ENCODE measurements at regions not wholly inside any gene's neighbourhood (a gene's known extent, or its start where the extent isn't known, plus 50 kb on each side); places are given as distances from the start of the nearest gene placed in this dataset.

DNA sequence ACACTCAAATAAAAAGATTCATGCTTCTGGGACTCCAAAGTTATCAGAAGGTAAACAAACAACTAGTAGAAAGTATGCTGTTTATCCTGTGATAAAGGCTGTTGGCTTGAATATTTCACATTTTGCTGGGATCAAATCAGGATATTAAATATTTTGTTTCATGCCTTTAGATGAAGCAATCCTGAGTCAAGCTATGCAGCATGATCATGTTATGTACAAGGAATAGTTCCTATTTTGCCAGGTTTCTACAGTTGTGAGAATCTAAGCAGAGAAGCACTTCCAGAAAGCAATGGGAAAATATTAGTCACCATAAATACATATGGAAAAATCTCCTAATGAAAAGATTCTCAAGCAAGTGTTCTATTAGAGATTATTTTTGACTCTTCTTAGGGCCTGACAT, 262.8 kb upstream of the PCDH15 start:
- Histone ChIP-seq H3K9me3 (ENCODE audit: control insufficient read depth, insufficient read depth, low read length) (no peaks in the 10 kb centered on the region), H3K27ac (ENCODE audit: low read length) (no peak overlapping the region)
- DNase-seq (ENCODE audit: low read depth, low spot score): no peak

DNA sequence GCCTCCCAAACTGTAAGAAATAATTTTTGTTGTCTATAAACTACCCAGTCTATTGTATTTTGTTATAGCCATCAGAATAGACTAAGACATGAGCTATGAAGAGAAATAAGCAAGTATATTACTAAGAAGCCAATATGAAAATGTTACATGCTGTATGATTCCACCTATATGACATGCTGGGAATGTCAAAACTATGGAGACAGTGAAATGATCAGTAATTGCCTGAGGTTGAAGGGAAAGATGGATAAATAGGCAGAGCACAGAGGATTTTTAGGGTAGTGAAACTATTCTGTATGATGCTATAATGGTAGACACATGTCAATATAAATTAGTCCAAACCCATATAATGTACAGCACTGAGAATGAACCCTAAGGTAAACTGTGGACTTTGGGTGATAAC, 261.3 kb upstream of the PCDH15 start:
- no peak overlapping the region for H3K27ac ChIP-seq (ENCODE audit: low read length)
- H3K4me1 ChIP-seq (ENCODE audit: control insufficient read depth, insufficient read depth, low read length): no peaks in the 10 kb centered on the region
- no peaks in the 10 kb centered on the region for H3K9me3 ChIP-seq (ENCODE audit: control insufficient read depth, insufficient read depth, low read length)
- no peak overlapping the region for H3K4me3 ChIP-seq (ENCODE audit: low read length)
- H3K36me3 ChIP-seq (ENCODE audit: control insufficient read depth, insufficient read depth, low read length): no peaks in the 10 kb centered on the region
- H3K27me3 ChIP-seq (ENCODE audit: control insufficient read depth, insufficient read depth, low read length): no peaks in the 10 kb centered on the region
- DNase-seq (ENCODE audit: low read depth, low spot score): no peak

More for the DNA sequence above, 262.8 kb upstream of the PCDH15 start:
- no peaks in the 10 kb centered on the region for H3K36me3 ChIP-seq (ENCODE audit: control insufficient read depth, insufficient read depth, low read length)
- H3K27me3 ChIP-seq (ENCODE audit: control insufficient read depth, insufficient read depth, low read length): no peaks in the 10 kb centered on the region
- H3K4me3 ChIP-seq (ENCODE audit: low read length): no peak overlapping the region
- H3K4me1 ChIP-seq (ENCODE audit: control insufficient read depth, insufficient read depth, low read length): no peaks in the 10 kb centered on the region

DNA sequence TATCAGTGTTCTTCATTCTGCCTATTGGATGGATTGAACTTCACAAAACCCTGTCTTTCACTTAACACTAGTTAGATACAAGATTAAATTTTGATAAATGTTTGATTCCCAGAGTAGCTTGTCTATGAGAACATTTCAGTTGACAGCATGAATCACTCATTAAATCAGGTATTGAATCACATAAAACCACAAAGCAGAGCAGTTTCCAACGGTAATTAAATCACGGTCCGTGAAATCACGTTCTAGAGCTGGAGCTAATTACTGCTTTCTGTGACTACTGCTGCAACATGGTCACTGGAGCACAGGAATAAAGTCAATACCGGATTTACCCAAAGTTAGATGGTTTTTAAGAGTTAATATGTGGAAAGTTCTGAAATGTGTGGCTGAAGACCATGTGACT, 257.8 kb upstream of the PCDH15 start:
- Histone ChIP-seq H3K4me3 (ENCODE audit: low read length) (no peak overlapping the region), H3K27ac (ENCODE audit: low read length) (no peak overlapping the region), H3K4me1 (ENCODE audit: control insufficient read depth, insufficient read depth, low read length) (no peaks in the 10 kb centered on the region), H3K36me3 (ENCODE audit: control insufficient read depth, insufficient read depth, low read length) (no peaks in the 10 kb centered on the region), H3K9me3 (ENCODE audit: control insufficient read depth, insufficient read depth, low read length) (no peaks in the 10 kb centered on the region), H3K27me3 (ENCODE audit: control insufficient read depth, insufficient read depth, low read length) (no peaks in the 10 kb centered on the region)
- WGBS (ENCODE audit: insufficient coverage, insufficient read length): no CpG with 5 or more reads among the region's 5 CpGs
- no peak for DNase-seq (ENCODE audit: low read depth, low spot score)

DNA sequence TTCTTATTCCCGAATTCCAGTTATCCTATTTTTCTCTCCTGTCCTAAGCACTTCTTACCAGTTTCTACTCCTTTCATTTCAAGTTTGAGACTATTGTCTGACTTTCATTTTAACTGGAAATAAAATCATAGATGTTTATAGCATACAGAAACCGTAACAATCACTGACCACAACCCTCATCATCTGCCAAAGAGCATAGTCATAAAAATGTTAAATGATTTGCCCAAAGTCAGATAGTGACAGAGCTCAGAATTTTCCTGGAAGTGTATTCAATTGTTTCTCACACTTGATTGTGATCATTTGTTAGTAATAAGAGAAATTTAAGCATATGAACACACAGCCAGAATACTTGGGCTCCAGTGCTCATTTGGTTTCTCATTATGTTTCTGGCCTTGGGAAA, 250.5 kb upstream of the PCDH15 start:
- H3K27me3 ChIP-seq (ENCODE audit: control insufficient read depth, insufficient read depth, low read length): no peaks in the 10 kb centered on the region
- no peaks in the 10 kb centered on the region for H3K4me1 ChIP-seq (ENCODE audit: control insufficient read depth, insufficient read depth, low read length)
- H3K9me3 ChIP-seq (ENCODE audit: control insufficient read depth, insufficient read depth, low read length): no peaks in the 10 kb centered on the region
- DNase-seq (ENCODE audit: low read depth, low spot score): no peak
- H3K4me3 ChIP-seq (ENCODE audit: low read length): no peak overlapping the region
- H3K36me3 ChIP-seq (ENCODE audit: control insufficient read depth, insufficient read depth, low read length): no peaks in the 10 kb centered on the region
- H3K27ac ChIP-seq (ENCODE audit: low read length): no peak overlapping the region
- no CpG with 5 or more reads among the region's 2 CpGs for WGBS (ENCODE audit: insufficient coverage, insufficient read length)

DNA sequence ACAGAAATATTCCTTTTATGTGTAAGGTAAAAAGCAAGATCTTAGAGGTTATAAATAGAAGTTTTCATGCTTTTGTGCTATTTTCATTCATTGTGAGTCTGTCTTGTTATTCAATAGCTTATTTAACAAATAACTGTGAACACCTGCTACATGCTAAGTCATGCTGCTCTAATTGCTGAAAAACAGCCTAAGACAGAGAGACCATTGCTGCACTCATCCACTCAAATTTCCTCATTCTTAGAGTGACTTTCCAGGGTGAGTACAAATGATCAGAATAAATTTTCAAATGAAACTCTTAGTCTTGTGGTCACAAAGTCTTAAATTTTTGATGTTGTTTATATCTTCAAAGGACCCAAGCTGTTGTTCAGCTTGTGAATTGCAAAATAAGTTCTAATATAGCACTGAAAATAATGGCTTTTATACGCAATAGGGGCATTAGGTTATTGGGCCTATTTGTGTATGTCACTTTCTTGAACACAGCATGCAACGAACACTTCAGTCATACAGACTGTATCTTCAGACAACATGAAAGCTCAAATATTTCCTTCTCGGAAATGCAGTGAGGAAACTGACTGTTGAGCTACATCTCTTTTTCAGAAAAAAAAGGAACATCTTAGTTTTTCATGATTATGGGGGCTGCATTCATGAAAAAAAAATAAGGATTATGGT, 247.9 kb upstream of the PCDH15 start:
- no peaks in the 10 kb centered on the region for H3K36me3 ChIP-seq (ENCODE audit: control insufficient read depth, insufficient read depth, low read length)
- no CpG with 5 or more reads among the region's 3 CpGs for WGBS (ENCODE audit: insufficient coverage, insufficient read length)
- DNase-seq (ENCODE audit: low read depth, low spot score): no peak

DNA sequence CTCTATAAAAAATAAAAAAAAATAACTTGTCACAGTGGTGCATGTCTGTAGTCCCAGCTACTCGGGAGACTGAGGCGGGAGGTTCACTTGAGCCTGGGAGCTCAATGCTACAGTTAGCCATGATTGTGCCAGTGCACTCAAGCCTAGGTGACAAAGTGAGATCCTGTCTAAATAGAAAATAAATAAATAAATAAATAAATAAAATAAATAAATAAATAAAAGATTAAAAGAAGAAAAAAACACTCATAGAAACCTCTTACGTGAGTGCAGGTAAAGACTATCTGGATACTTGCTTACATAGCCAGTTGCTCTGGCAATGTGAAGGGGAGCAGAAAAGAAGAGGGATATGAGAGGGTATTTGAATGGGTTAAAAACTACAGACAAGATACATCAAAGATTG, 242.5 kb upstream of the PCDH15 start:
- no peaks in the 10 kb centered on the region for H3K27me3 ChIP-seq (ENCODE audit: control insufficient read depth, insufficient read depth, low read length)
- no peak overlapping the region for H3K4me3 ChIP-seq (ENCODE audit: low read length)
- no CpG with 5 or more reads among the region's 3 CpGs for WGBS (ENCODE audit: insufficient coverage, insufficient read length)
- DNase-seq (ENCODE audit: low read depth, low spot score): no peak
- H3K27ac ChIP-seq (ENCODE audit: low read length): no peak overlapping the region
- no peaks in the 10 kb centered on the region for H3K36me3 ChIP-seq (ENCODE audit: control insufficient read depth, insufficient read depth, low read length)
- no peaks in the 10 kb centered on the region for H3K9me3 ChIP-seq (ENCODE audit: control insufficient read depth, insufficient read depth, low read length)
- 0 out of 2 replicates have a peak, but pooled peaks cover 2% of the 10 kb centered on the region for H3K4me1 ChIP-seq (ENCODE audit: control insufficient read depth, insufficient read depth, low read length)

More for the DNA sequence above, 247.9 kb upstream of the PCDH15 start:
- H3K4me3 ChIP-seq (ENCODE audit: low read length): no peak overlapping the region
- no peaks in the 10 kb centered on the region for H3K4me1 ChIP-seq (ENCODE audit: control insufficient read depth, insufficient read depth, low read length)
- no peaks in the 10 kb centered on the region for H3K27me3 ChIP-seq (ENCODE audit: control insufficient read depth, insufficient read depth, low read length)
- no peaks in the 10 kb centered on the region for H3K9me3 ChIP-seq (ENCODE audit: control insufficient read depth, insufficient read depth, low read length)
- no peak overlapping the region for H3K27ac ChIP-seq (ENCODE audit: low read length)

DNA sequence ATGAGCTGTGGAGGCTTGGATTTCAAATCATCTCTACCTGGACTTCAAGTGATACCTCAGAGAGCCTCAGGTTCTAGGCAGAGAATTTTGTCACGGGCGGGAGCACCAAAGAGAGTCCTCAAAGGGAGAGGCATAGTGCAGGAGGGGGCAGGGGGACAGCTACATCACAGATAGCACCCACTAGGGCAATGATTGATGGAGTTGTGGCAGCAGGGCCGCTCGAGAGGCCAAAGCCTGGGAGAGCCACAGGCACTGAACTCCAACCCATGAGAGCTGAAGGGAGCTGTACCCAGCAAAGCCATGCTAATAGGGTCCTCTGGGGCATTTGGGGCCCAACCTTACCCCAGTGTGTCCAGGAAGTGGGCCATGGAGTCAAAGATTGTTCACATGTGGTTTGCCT, 232.0 kb upstream of the PCDH15 start:
- Histone ChIP-seq H3K4me1 (ENCODE audit: control insufficient read depth, insufficient read depth, low read length) (no peaks in the 10 kb centered on the region), H3K36me3 (ENCODE audit: control insufficient read depth, insufficient read depth, low read length) (no peaks in the 10 kb centered on the region), H3K27ac (ENCODE audit: low read length) (no peak overlapping the region), H3K27me3 (ENCODE audit: control insufficient read depth, insufficient read depth, low read length) (no peaks in the 10 kb centered on the region), H3K4me3 (ENCODE audit: low read length) (no peak overlapping the region), H3K9me3 (ENCODE audit: control insufficient read depth, insufficient read depth, low read length) (no peaks in the 10 kb centered on the region)
- DNase-seq (ENCODE audit: low read depth, low spot score): no peak
- no CpG with 5 or more reads among the region's 4 CpGs for WGBS (ENCODE audit: insufficient coverage, insufficient read length)

DNA sequence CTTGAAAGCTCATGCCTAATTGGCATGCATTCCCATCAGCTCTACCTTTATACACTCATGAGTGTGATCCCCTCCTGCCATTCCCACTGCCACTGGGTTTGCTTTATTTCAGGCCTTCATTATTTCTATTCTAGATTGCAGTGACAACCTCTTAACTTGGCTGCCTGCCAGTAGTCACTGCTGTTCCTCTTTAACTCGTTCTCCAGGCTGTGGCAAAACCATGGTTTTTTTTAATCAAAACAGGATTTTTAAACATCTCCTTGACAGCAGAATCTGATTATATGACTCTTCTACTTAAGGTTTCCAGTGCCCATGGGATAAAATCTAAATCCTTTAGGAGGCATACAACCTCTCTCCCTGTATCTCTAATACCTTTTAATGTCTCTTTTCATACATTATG, 223.7 kb upstream of the PCDH15 start:
- Histone ChIP-seq H3K4me3 (ENCODE audit: low read length) (no peak overlapping the region), H3K27me3 (ENCODE audit: control insufficient read depth, insufficient read depth, low read length) (no peaks in the 10 kb centered on the region), H3K4me1 (ENCODE audit: control insufficient read depth, insufficient read depth, low read length) (no peaks in the 10 kb centered on the region), H3K9me3 (ENCODE audit: control insufficient read depth, insufficient read depth, low read length) (no peaks in the 10 kb centered on the region), H3K36me3 (ENCODE audit: control insufficient read depth, insufficient read depth, low read length) (no peaks in the 10 kb centered on the region), H3K27ac (ENCODE audit: low read length) (no peak overlapping the region)
- DNase-seq (ENCODE audit: low read depth, low spot score): no peak
- no CpG with 5 or more reads among the region's 1 CpG for WGBS (ENCODE audit: insufficient coverage, insufficient read length)

DNA sequence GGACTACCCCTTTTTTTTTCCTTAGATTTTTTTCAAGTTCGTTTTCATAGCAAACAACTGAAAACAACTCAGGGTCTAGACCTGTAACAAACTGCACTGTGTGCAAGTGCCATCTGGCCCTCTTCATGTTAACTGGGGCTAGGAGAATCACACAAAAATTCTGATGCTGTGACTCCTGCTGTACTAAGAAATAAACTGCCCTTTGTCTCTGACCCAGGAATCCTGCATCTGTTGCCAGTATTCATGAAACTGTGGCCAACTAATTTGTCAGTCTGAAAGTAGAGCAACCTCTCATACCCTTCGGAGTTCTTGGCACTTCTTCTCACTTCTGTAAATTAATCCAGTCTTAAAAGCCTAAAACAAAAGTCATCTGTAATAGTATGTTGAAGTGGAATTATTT, 218.4 kb upstream of the PCDH15 start:
- no peaks in the 10 kb centered on the region for H3K36me3 ChIP-seq (ENCODE audit: control insufficient read depth, insufficient read depth, low read length)
- H3K27ac ChIP-seq (ENCODE audit: low read length): no peak overlapping the region
- no peaks in the 10 kb centered on the region for H3K4me1 ChIP-seq (ENCODE audit: control insufficient read depth, insufficient read depth, low read length)
- DNase-seq (ENCODE audit: low read depth, low spot score): no peak
- no CpG with 5 or more reads among the region's 2 CpGs for WGBS (ENCODE audit: insufficient coverage, insufficient read length)
- no peaks in the 10 kb centered on the region for H3K9me3 ChIP-seq (ENCODE audit: control insufficient read depth, insufficient read depth, low read length)
- no peaks in the 10 kb centered on the region for H3K27me3 ChIP-seq (ENCODE audit: control insufficient read depth, insufficient read depth, low read length)
- H3K4me3 ChIP-seq (ENCODE audit: low read length): no peak overlapping the region

DNA sequence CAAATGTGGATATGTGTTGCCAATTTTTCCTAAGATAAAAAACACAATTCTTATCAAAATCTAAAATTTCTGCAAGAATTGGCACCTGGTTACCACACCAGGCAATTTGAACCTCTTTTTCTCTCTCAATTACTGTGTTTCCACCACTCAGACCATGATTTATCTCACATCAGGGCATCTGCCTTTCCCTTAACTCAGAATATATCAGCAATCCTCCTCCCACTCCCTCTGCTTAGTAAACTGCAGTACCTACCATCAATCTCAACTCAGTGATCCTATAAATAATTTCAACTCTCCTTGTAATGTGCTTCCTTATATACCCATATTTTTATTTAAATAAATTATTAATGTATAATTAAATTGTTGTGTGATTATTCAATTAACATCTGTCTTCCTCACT, 212.3 kb upstream of the PCDH15 start:
- DNase-seq (ENCODE audit: low read depth, low spot score): no peak
- Histone ChIP-seq H3K27me3 (ENCODE audit: control insufficient read depth, insufficient read depth, low read length) (no peaks in the 10 kb centered on the region), H3K4me3 (ENCODE audit: low read length) (no peak overlapping the region), H3K27ac (ENCODE audit: low read length) (no peak overlapping the region), H3K36me3 (ENCODE audit: control insufficient read depth, insufficient read depth, low read length) (no peaks in the 10 kb centered on the region), H3K4me1 (ENCODE audit: control insufficient read depth, insufficient read depth, low read length) (no peaks in the 10 kb centered on the region), H3K9me3 (ENCODE audit: control insufficient read depth, insufficient read depth, low read length) (no peaks in the 10 kb centered on the region)

DNA sequence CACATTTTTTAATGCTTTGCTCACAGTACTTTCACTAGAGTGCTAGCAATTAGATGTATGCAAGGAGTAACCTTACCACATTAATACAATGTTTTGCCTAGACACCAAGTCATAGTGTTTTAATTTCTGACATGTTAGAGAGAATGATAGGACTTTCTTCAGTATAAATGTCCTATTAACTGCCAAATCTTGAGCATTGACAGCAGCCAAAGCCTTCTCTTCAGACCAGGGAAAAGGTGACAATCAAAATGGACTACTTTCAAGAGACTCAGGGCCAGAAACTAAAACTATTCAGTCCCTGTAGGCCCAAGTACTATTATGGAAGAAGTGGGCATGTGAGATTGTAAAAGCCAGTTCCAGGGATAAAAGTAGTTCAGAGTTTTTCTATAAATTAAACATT, 201.4 kb upstream of the PCDH15 start:
- no peak overlapping the region for H3K4me3 ChIP-seq (ENCODE audit: low read length)
- H3K4me1 ChIP-seq (ENCODE audit: control insufficient read depth, insufficient read depth, low read length): no peaks in the 10 kb centered on the region
- no peaks in the 10 kb centered on the region; the same call in 1 of the 2 replicates for H3K27me3 ChIP-seq (ENCODE audit: control insufficient read depth, insufficient read depth, low read length)
- H3K36me3 ChIP-seq (ENCODE audit: control insufficient read depth, insufficient read depth, low read length): no peaks in the 10 kb centered on the region; the same call in 1 of the 2 replicates
- H3K9me3 ChIP-seq (ENCODE audit: control insufficient read depth, insufficient read depth, low read length): no peaks in the 10 kb centered on the region
- H3K27ac ChIP-seq (ENCODE audit: low read length): no peak overlapping the region
- no peak for DNase-seq (ENCODE audit: low read depth, low spot score)
